Myocyte (in vitro differentiated cells): ENCODE measurements at regions not wholly inside any gene's neighbourhood (a gene's known extent, or its start where the extent isn't known, plus 50 kb on each side); places are given as distances from the start of the nearest gene placed in this dataset.
A peak's percentile ranks its signal among the peaks of the same experiment; 100 is the strongest.
"Not testable (repeated sequence)": the region's sequence is repeated elsewhere in the genome, so short reads cannot be mapped to it uniquely, and the experiment has no call there.

Experiments
- DNase-seq: peaks from one replicate; pipeline ENCODE4 v3.0.0-alpha.2; 2012; ENCODE audit warnings: low read depth

DNA sequence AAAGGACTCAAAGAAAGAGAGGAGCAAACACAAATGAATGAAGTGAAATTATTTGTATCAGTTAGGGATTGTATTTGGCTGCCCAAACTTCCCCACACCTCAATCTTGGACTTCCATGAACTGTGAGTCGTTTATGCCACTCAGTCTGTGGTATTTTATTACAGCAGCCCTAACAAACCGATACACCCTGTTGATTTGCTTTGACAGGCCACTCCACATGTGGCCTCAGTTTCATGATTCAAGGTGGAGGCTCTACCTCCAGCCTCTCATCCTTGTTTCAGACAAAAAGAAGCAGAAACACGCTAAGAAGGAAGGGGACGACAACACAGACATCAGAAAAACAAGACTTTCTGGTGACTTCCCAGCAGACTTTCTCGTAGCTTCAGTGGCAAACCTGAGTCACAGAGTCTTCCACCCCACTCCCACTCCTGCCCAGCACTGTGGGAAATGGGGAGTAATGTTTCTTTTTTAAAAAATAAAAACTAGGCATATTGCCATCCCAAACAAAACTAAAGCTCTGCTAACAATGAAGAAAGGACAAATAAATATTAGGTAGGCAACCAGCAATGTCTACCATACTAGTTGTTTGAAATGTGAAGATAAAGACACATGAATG is 52.2 kb upstream of the ABCA1 start:
- DNase-seq: no peak

DNA sequence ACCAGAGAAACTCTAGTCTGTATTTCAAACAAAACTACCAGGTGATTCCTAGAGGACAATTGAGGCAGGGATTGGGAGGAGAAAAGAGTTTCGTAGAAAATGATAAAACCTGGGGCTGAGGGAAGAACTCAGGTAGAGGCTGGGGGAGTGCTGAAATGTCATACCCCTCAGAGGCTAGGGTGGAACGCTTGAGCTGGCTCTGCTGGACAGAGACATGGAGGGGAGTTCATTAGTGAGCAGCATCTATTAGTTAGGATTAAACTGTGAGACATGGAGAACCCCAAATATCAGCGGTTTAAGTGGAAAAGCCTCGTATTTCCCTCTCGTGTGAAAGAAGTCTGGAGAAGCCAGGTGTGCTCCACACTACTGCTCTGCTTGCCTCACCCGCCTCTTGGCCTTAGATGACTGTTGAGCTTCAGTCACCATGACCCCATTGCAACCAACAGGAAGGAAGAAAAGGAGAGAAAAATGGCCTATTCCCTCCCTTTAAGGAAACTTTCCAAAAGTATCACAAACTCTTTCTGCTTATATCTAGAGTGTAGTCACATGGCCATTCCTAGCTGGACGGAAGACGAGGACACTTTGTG is 53.7 kb upstream of the ABCA1 start:
- DNase-seq: no peak

DNA sequence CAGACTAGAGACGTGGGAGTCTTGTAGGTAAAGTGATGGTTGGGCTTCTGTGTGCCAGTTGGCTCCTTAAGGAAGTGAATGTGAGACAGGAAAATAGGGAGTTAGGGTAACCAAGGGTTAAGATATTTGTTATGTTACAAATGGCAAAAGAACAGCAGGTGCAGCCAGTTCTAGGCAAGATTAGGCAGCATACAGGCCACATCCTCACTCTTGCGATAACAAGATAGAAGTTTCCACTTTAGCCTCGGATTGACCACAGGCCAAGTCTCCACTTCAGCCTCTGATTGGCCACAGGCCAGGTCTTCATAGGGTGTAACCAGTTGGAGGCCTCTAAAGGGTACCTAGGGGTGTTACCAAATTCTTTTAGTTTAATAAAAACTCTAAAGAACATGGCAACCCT is 54.6 kb upstream of the ABCA1 start:
- DNase-seq: no peak

DNA sequence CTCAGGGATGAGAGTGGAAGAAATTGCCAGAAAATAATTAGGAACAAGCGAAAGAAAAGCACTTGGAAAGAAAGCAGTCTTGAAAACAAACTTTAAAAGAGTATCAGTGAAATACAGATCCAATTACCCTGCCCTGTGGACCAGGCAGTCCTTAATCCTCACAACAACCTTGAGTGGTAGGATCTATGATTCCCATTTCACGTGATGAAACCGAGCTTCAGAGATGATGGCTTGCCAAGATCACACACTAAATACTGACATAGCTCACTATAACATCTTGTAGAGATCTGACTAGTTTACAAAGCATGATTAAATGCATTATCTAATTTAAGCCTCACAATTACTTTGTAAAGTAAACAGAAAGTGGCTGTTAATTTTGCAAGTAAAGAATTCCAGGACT is 55.5 kb upstream of the ABCA1 start:
- DNase-seq: no peak

DNA sequence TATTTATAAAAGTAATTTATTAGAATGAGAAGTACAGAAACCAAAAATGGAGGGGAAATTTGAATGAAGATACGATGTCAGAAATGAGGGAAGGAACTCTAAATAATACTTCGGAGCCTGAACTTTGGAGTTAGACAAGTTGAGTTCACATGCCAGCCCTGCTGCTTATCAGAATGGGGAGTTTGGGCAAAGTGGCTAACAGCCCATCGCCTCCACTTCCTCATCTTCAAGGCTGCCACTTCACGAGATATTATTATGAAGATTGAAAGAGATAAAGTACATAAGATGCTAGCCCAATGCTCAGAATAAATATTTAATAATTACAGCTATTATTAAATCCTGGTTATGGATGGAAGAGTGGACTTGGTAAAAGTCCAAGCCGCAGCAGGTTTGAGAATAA is 56.2 kb upstream of the ABCA1 start:
- DNase-seq: no peak

DNA sequence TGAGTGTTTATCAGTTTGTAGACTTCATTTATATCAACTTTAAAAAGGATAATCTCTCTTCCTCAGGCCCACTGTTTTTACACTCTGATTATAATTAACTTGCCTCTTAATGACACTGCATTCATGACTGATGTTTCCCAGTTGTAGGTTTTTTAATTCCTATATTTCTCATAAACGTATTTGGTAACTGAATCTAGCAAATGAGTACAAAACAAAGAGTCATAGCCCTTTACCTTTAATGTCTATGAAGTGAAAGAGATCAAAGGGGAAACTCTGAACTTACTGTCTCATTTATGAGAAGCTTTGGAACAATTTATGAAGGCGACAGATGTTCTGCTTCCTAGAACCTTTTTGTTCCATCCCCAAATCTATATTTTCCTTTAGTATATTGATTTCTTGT is 56.6 kb upstream of the ABCA1 start:
- DNase-seq: no peak

DNA sequence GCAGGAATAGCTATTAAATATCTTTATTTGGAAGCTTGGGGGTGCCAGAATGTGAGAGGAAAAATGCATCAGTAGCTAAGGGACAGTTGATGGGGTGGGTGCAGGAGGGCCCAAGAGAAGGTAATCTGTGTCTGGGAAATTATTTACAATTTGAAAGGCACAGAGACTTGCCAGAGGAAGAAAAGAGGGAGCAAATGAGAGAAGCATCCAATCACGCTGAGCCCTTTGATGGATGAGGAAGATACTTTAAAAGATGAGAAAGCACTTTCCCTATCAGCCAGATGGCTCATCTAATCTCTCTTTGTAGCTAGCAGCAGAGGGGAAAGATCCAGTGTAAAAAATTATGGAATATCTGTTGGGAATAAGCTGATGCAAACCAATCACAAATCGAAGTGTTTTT is 57.0 kb upstream of the ABCA1 start:
- no peak for DNase-seq

DNA sequence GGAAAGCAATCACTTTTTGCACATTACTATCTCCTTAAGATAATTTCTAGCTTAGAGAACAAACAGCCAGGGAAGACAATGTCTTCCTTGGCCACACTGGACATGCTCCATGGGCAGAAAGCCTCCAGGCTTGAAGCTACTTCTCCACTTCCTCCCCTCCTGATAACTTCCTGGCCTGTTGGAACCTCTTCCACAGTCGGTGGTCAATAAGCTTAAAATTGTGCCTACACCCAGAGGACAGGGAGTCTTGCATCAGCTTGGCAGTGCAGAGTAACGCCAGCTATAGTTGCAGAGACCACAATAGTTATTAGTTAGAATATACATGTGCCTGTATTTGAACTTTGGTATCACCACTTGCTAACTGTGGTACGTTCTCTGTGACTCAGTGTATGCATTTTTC is 58.1 kb upstream of the ABCA1 start:
- no peak for DNase-seq

DNA sequence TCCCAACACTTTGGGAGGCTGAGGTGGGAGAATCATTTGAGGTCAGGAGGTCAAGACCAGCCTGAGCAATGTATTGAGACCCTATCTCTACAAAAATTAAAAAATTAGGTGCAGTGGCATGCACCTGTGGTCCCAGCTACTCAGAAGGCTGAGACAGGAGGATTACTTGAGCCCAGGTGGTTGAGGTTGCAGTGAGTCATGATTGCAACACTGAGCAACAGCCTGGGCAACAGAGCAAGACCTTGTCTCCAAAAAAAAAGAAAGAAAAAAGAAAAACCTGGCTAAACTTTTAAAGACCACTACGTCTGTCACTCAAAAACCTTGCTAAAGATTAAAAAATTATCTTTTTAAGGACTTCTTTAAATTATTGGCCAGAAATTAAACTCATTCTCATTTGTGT is 59.8 kb upstream of the ABCA1 start:
- no peak for DNase-seq

DNA sequence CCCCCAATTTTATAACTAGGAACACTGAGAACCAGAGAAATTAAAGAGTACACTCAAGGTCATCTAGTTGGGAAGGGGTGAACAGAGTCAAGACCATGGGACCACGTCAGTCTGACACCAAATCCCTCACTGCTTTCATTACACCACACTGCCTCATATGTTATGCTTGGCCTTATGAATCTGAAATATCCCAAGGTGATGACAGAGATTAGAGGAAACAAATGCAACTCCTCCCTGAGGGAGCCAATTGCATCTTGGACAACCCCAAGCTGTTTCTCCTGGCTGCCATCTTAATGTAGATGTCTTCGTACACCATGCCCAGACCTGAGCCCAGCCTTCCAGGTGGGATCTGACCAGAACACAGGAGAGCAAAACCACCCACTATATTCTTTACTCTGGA is 60.6 kb upstream of the ABCA1 start:
- no peak for DNase-seq

DNA sequence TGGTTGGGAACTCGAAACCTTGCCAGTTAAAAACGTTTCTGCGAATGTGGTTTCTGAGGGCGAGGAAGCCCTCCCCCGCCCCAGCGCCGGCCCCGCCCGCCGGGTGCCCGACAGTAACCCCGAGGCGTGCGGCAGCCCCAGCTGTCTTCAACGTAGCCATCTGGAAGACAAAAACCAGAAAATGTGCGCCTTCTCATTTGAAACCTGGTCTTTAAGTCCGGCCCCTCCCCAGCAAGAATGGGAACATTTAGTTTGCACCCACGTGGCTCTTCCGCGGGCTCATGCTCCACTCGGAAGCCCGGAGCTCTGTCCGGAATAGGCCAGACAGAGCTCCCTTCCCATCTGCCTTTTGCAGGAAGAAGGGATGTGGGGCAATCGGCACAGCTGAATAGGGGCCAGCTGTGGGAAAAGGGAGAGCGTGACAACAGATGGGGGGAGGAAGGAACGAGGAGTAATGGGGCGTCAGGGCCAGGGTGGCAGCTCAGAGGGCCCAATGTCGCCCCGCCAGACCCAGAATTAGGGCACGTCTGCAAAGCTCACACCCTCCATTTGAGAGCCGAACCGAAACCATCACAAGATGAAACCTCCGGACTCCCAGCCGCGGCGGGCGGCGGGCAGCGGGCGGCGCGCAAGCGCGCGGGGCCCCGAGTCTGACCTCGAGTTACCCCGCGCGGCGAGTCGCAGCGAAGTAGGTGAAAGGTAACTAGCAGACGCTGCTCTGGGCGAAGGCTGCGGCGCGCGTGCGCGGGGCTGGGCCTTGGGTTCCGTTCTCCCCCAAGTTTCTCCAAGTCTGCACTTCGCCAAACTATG is 63.4 kb upstream of the ABCA1 start:
- peak; percentile 97 for DNase-seq

DNA sequence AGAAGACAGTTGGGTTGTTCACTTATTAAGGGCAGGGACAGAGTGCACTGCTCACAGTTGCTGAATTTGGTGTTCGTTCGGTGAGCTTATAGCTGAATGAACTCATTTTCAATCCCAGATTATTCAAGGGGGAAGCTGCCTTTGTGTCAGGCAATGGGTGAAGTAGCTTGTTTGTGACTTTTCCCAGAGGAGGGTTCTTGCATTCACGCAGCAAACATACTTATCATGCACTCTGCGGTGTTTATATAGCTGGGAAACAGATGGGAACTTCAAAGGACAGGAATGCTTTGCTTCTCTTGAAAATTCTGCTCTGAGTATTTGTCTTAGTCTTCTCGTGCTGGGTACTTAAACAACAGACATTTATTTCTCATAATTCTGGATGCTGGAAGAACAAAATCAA is 64.7 kb upstream of the ABCA1 start:
- no peak for DNase-seq

DNA sequence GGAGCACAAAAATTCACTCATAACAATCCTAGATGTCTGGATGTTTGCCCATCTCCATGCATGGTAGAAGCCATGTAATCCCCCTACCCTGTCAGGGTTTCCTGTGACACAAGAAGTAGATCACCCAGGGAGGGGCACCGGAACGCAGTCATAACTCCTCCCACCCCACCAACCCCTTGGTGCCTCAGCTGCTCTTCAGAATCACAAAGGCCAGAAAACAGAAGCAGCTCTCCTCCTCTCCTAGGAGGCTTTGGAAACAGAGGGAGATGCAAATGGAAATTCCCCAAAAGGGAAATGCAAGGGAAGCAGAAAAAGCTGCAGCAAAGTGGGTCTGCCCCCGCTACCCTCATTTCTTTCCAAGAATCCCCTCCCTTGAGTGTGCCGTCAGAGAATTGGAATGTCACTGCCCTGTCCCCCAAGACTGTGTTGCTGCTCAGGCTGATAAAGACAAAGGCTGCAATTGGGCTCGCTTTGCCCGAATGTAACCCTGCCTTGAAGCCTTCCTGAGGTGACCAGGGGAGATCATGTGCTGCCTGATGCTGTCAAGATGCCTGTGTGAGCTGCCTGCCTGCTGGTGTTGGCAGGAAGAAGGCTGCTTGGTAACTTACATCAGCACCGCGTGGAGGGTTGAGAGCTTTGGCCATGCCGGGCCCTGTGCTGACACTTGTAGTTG is 65.5 kb upstream of the ABCA1 start:
- DNase-seq: peak; percentile 90

DNA sequence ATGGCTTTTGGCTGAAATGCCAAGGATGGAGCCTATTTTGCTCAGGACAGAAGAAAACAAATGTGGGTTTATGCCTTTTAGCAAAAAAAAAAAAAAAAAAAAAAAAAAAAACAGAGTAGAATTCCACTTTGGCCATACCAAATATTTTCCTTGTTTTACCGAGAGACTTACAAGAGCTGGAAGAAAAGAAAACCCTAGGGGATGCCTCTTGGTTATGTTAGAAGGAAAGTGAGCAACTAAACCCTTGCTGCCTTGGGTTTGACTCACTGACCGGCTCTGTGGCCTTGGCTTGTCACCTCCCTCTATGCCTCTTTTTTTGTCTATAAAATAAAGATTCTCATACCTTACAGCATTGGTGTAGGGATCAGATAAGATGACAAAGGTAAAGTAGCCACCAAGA is 69.6 kb upstream of the ABCA1 start:
- DNase-seq: no peak

DNA sequence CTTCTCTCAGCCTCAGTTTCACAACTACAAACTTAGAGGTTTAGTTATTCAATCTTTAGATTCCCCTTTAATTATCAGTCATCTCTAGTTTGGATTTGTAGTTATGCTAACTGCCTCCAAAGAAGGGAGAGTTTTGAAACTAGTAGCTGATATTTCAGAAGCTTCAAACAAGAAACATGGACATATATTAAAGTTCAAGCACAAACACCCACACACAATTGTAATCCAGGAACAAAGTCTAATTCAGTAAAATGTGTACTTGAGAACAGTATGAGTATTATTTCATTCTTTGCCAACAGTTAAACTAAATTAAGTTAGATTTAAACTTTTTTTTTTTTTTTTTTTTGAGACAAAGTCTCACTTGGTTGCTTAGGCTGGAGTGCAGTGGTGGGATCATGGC is 71.2 kb upstream of the ABCA1 start:
- no peak for DNase-seq

DNA sequence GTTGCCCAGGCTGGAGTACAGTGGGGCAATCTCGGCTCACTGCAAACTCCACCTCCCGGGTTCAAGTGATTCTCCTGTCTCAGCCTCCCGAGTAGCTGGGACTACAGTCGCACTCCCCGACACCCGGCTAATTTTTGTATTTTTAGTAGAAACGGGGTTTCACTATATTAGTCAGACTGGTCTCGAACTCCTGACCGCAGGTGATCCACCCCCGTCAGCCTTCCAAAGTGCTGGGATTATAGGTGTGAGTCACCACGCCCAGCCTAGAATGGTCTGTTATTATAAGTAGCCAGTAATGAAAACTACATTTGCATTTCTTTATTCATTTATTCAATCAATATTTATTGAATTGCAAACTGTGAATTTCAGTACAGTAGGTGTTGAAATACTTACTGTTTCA is 72.6 kb upstream of the ABCA1 start:
- not testable (repeated sequence) for DNase-seq

DNA sequence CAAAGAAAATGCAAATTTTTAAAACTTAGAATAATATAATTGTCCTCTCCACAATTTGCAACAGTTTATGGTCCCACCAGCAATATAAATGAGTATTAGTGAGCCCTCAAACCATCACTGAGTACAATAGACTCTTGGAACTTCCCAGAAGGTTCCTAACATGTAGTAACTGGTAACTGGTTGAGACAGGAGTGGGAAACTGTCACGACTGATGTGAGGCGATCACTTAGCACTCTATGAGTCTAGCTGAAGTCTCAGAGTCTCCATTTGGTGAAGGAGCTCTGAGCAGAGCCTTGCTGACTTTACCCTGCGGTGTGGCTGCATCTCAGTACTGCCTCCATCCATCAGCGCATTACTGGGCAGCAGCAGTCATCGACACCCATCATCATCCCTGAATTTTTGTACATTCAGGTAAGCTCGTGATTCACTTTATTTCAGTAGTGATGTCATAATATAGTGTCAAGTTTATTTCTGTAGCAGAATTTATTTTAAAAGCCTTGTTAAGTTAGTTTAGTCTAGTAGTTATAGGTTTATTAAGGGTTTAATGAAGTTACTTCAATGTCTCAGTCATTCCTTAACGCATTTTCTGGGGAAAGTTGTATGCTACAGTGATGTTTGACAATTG is 76.6 kb upstream of the ABCA1 start:
- DNase-seq: no peak

DNA sequence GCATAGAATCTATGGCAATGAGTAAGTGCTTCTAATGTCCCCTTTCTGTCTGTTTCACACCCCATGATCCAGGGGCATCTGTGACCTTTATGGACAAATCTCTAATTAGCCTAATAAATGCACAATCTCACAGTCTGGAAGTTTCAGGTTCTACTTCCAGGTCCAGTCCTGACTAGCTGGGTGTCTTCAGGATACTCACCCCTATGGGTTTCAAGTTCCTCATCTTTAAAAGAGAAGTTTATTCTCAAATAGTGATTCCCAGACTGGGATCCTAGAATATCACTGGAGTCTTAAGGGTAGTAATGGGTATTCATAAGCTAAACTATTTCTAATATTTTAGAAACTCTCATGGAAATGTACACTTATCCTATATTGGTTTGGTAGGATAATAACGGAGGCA is 77.2 kb upstream of the ABCA1 start:
- no peak for DNase-seq

DNA sequence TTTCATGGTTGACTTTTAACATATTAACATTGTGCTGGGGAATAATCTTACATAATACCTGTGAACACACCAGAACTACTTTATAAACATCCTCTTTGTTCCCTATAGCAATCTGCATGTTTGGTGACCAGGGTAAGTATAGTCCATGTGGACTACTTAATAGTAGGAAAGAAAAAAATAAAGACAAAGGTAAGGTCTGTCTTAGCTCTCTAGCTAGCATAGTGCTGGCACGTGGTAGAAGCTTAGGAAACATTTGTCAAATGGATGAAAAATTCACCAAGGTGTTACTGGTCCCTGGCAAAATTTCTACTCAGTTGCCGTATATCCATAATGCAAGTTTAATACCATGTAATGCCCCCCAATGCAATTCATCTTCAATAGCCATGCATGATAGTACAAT is 78.6 kb upstream of the ABCA1 start:
- DNase-seq: no peak

DNA sequence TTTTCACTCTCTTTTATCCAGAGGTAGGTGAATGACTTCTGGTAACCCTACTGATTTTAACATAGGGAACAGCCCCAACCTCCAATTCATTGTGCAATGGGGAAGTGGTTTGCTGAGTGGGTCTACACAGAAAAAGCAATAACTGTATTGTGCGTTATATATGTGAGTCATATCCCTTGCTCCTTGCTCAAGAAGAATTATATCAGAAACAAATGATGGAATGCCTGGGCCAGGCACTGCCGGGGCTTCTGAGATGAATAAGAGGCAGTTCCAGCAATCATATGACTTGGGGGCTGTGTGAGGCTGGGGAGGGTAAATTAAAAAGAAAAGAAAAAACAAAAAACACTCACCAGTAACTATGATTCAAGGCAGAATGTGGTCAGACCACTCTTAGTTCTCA is 79.2 kb upstream of the ABCA1 start:
- DNase-seq: peak; percentile 43

DNA sequence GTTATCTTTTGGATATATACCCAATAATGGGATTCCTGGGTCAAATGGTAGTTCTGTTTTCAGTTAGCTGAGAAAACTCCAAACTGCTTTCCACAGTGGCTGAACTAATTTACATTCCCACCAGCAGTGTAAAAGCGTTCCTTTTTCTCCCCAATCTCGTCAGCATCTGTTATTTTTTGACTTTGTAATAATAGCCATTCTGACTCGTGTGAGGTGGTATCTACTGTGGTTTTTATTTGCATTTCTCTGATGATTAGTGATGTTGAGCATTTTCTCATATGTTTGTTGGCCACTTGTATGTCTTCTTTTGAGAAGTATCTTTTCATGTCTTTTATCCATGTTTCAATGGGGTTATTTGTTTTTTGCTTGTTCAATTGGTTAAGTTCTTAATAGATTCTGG is 82.1 kb upstream of the ABCA1 start:
- not testable (repeated sequence) for DNase-seq

DNA sequence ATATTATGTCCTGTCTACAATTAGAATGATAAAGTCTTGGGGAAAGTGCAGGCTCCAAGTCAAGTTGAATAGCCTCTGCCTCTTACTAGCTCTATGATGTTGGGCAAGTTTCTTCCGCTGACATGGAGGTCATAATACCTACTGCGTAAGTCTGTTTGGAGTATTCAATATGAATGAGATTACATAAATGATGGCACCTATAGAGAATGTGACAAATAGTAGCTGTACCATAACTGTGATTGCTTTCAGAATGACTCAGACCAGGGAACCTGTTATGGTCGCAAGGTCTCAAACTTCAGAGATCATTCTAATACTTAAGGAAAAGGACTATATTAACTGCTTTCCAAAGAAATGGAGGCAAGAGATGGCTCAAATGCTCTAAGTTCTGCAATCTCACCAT is 94.0 kb upstream of the ABCA1 start:
- DNase-seq: no peak
